ENCODE measurements at regions not wholly inside any gene's neighbourhood (a gene's known extent, or its start where the extent isn't known, plus 50 kb on each side); places are given as distances from the start of the nearest gene placed in this dataset.

GRCh38 chr2:128626760-128627511, 308.3 kb upstream of the HS6ST1 start:
- peaks cover 12% of the 10 kb centered on the region for H3K4me1 Mint-ChIP-seq
- H3K27ac Mint-ChIP-seq: no peak overlapping the region
- H3K9me3 Mint-ChIP-seq: no peaks in the 10 kb centered on the region
- H3K36me3 Mint-ChIP-seq: no peaks in the 10 kb centered on the region
- peaks cover 21% of the 10 kb centered on the region for H3K27me3 Mint-ChIP-seq
- no peak for DNase-seq
- H3K4me3 Mint-ChIP-seq: no peak overlapping the region

GRCh38 chr2:128628206-128628605, 309.5 kb upstream of the HS6ST1 start:
- no peaks in the 10 kb centered on the region for H3K36me3 Mint-ChIP-seq
- no peak overlapping the region for H3K27ac Mint-ChIP-seq
- no peak for DNase-seq
- peaks cover 12% of the 10 kb centered on the region for H3K4me1 Mint-ChIP-seq
- no peaks in the 10 kb centered on the region for H3K9me3 Mint-ChIP-seq
- H3K4me3 Mint-ChIP-seq: no peak overlapping the region
- H3K27me3 Mint-ChIP-seq: peaks cover 18% of the 10 kb centered on the region

- H3K9me3 Mint-ChIP-seq: no peaks in the 10 kb centered on the region
- DNase-seq: no peak
- no peak overlapping the region for H3K4me3 Mint-ChIP-seq
- H3K4me1 Mint-ChIP-seq: peaks cover 8% of the 10 kb centered on the region
- peaks cover 18% of the 10 kb centered on the region for H3K27me3 Mint-ChIP-seq
- no peaks in the 10 kb centered on the region for H3K36me3 Mint-ChIP-seq
- H3K27ac Mint-ChIP-seq: no peak overlapping the region
These were observed 310.3 kb upstream of the HS6ST1 start for GRCh38 chr2:128628996-128629395.

GRCh38 chr2:128630974-128631697, 312.5 kb upstream of the HS6ST1 start:
- H3K9me3 Mint-ChIP-seq: no peaks in the 10 kb centered on the region
- H3K27ac Mint-ChIP-seq: no peak overlapping the region
- peaks cover 7% of the 10 kb centered on the region for H3K27me3 Mint-ChIP-seq
- H3K4me3 Mint-ChIP-seq: no peak overlapping the region
- no peaks in the 10 kb centered on the region for H3K36me3 Mint-ChIP-seq
- no peaks in the 10 kb centered on the region for H3K4me1 Mint-ChIP-seq
- DNase-seq: no peak

GRCh38 chr2:128631698-128632500, 313.2 kb upstream of the HS6ST1 start:
- no peak overlapping the region for H3K4me3 Mint-ChIP-seq
- no peaks in the 10 kb centered on the region for H3K36me3 Mint-ChIP-seq
- H3K4me1 Mint-ChIP-seq: no peaks in the 10 kb centered on the region
- no peak overlapping the region for H3K27ac Mint-ChIP-seq
- no peak for DNase-seq
- H3K9me3 Mint-ChIP-seq: no peaks in the 10 kb centered on the region
- peaks cover 7% of the 10 kb centered on the region for H3K27me3 Mint-ChIP-seq

GRCh38 chr2:128632501-128632800, 313.8 kb upstream of the HS6ST1 start:
- H3K4me1 Mint-ChIP-seq: no peaks in the 10 kb centered on the region
- no peaks in the 10 kb centered on the region for H3K36me3 Mint-ChIP-seq
- no peak overlapping the region for H3K4me3 Mint-ChIP-seq
- DNase-seq: no peak
- H3K27ac Mint-ChIP-seq: no peak overlapping the region
- H3K27me3 Mint-ChIP-seq: peaks cover 7% of the 10 kb centered on the region
- H3K9me3 Mint-ChIP-seq: no peaks in the 10 kb centered on the region

- Mint-ChIP-seq H3K4me3 (no peak overlapping the region), H3K36me3 (no peaks in the 10 kb centered on the region), H3K9me3 (no peaks in the 10 kb centered on the region), H3K27me3 (peaks cover 4% of the 10 kb centered on the region), H3K4me1 (no peaks in the 10 kb centered on the region), H3K27ac (no peak overlapping the region)
- DNase-seq: no peak
These were observed 314.8 kb upstream of the HS6ST1 start for GRCh38 chr2:128633501-128633900.

GRCh38 chr2:128635361-128635900, 316.8 kb upstream of the HS6ST1 start:
- Mint-ChIP-seq H3K9me3 (no peaks in the 10 kb centered on the region), H3K4me1 (no peaks in the 10 kb centered on the region), H3K27me3 (no peaks in the 10 kb centered on the region), H3K36me3 (no peaks in the 10 kb centered on the region), H3K27ac (no peak overlapping the region), H3K4me3 (no peak overlapping the region)
- DNase-seq: no peak

GRCh38 chr2:128636802-128637147, 318.1 kb upstream of the HS6ST1 start:
- Mint-ChIP-seq H3K36me3 (no peaks in the 10 kb centered on the region), H3K4me3 (no peak overlapping the region), H3K27ac (no peak overlapping the region), H3K27me3 (no peaks in the 10 kb centered on the region), H3K4me1 (no peaks in the 10 kb centered on the region), H3K9me3 (no peaks in the 10 kb centered on the region)
- no peak for DNase-seq

GRCh38 chr2:128637481-128638155, 318.9 kb upstream of the HS6ST1 start:
- H3K9me3 Mint-ChIP-seq: no peaks in the 10 kb centered on the region
- no peaks in the 10 kb centered on the region for H3K4me1 Mint-ChIP-seq
- no peak for DNase-seq
- no peak overlapping the region for H3K27ac Mint-ChIP-seq
- no peaks in the 10 kb centered on the region for H3K27me3 Mint-ChIP-seq
- H3K4me3 Mint-ChIP-seq: no peak overlapping the region
- no peaks in the 10 kb centered on the region for H3K36me3 Mint-ChIP-seq

GRCh38 chr2:128638341-128639119, 319.9 kb upstream of the HS6ST1 start:
- no peak for DNase-seq
- no peaks in the 10 kb centered on the region for H3K9me3 Mint-ChIP-seq
- no peaks in the 10 kb centered on the region for H3K36me3 Mint-ChIP-seq
- H3K27me3 Mint-ChIP-seq: no peaks in the 10 kb centered on the region
- H3K27ac Mint-ChIP-seq: no peak overlapping the region
- no peak overlapping the region for H3K4me3 Mint-ChIP-seq
- no peaks in the 10 kb centered on the region for H3K4me1 Mint-ChIP-seq

- no peak for DNase-seq
- no peaks in the 10 kb centered on the region for H3K9me3 Mint-ChIP-seq
- H3K4me3 Mint-ChIP-seq: no peak overlapping the region
- no peaks in the 10 kb centered on the region for H3K4me1 Mint-ChIP-seq
- H3K27me3 Mint-ChIP-seq: no peaks in the 10 kb centered on the region
- no peaks in the 10 kb centered on the region for H3K36me3 Mint-ChIP-seq
- no peak overlapping the region for H3K27ac Mint-ChIP-seq
These were observed 320.4 kb upstream of the HS6ST1 start for GRCh38 chr2:128639120-128639477.

GRCh38 chr2:128639693-128640092, 321.0 kb upstream of the HS6ST1 start:
- DNase-seq: no peak
- Mint-ChIP-seq H3K4me1 (no peaks in the 10 kb centered on the region), H3K9me3 (no peaks in the 10 kb centered on the region), H3K27ac (no peak overlapping the region), H3K27me3 (no peaks in the 10 kb centered on the region), H3K36me3 (no peaks in the 10 kb centered on the region), H3K4me3 (no peak overlapping the region)

GRCh38 chr2:128640166-128640844, 321.6 kb upstream of the HS6ST1 start:
- Mint-ChIP-seq H3K4me3 (no peak overlapping the region), H3K27me3 (no peaks in the 10 kb centered on the region), H3K4me1 (no peaks in the 10 kb centered on the region), H3K9me3 (no peaks in the 10 kb centered on the region), H3K36me3 (no peaks in the 10 kb centered on the region), H3K27ac (no peak overlapping the region)
- no peak for DNase-seq

Measured in activated naive CD8-positive, alpha-beta T cell treated with anti-CD3 and anti-CD28 coated beads for 36 hours (primary cell).